Heart left ventricle (tissue), 16 donors: ENCODE measurements at regions not wholly inside any gene's neighbourhood (a gene's known extent, or its start where the extent isn't known, plus 50 kb on each side); places are given as distances from the start of the nearest gene placed in this dataset.
"Not testable (repeated sequence)": the region's sequence is repeated elsewhere in the genome, so short reads cannot be mapped to it uniquely, and the experiment has no call there.

Experiments
- ATAC-seq, 4 donors: fragments of 200-7000 bp; cut with Tn5 transposase; one replicate each; pipeline ENCODE4 v1.9.1; 2020 to 2022; ENCODE audit warnings: moderate library complexity in 4 of 4, mild to moderate bottlenecking in 3 of 4, moderate number of reproducible peaks in 1 of 4
- DNase-seq, 5 donors: peaks; one replicate each; pipeline ENCODE4 v3.0.0-alpha.2; 2020
- H3K27ac ChIP-seq, 12 donors: fragments of 200-600 bp; sonication (generic) in 4 of 12; one replicate each; pipeline versions ENCODE4 v1.5.0 to v1.8.0; 2016 to 2022; ENCODE audit warnings: mild to moderate bottlenecking in 2 of 12
- H3K27me3 ChIP-seq, 9 donors: fragments of 200-600 bp; sonication (generic) in 2 of 9; one replicate each; pipeline versions ENCODE4 v1.5.1 to v1.8.0; 2016 to 2022; ENCODE audit warnings: mild to moderate bottlenecking in 3 of 9
- H3K36me3 ChIP-seq, 9 donors: fragments of 200-600 bp; sonication (generic) in 2 of 9; one replicate each; pipeline versions ENCODE4 v1.5.0 to v1.8.0; 2018 to 2022; ENCODE audit warnings: mild to moderate bottlenecking in 2 of 9
- H3K4me1 ChIP-seq, 12 donors: fragments of 200-600 bp; sonication (generic) in 4 of 12; one replicate each; pipeline versions ENCODE4 v1.5.0 to v1.8.0; 2016 to 2022; ENCODE audit warnings: mild to moderate bottlenecking in 3 of 12
- H3K4me3 ChIP-seq, 12 donors: fragments of 200-600 bp; sonication (generic) in 4 of 12; one replicate each; pipeline versions ENCODE4 v1.5.0 to v1.8.0; 2017 to 2022; ENCODE audit warnings: mild to moderate bottlenecking in 9 of 12, moderate library complexity in 4 of 12
- H3K9me3 ChIP-seq, 12 donors: fragments of 200-600 bp; sonication (generic) in 4 of 12; one replicate each; pipeline versions ENCODE4 v1.5.0 to v1.8.0; 2016 to 2022; ENCODE audit warnings: mild to moderate bottlenecking in 1 of 12
- WGBS, 4 donors: extraction: QIAGEN DNeasy Blood & Tissue Kit in 2 of 4; methylation state at CpG; one replicate each; pipeline versions ENCODE4 v1.1.5 to v1.1.7; 2013 to 2018; 5-methylcytosine and 5-hydroxymethylcytosine counted together
- intact Hi-C, 10 donors: fragments of 100-400 bp; cut with DNase I; formaldehyde crosslinking; loops; one replicate each; pipeline versions ENCODE4 v1.11.1 to v1.14.2; 2022
- TF ChIP-seq, protein P1 (sequence below), 12 donors: fragments of 200-600 bp; sonication (generic) in 4 of 12; IDR thresholded peaks; one replicate each; pipeline versions ENCODE4 v1.5.0 to v1.8.0; 2018 to 2022; ENCODE audit warnings: antibody characterized with exemption in 12 of 12, mild to moderate bottlenecking in 5 of 12
- donor health status: ischemic (EF 13 %, LVEDD 7.1; RV severe dilation, severe dysfunction).
- donor health status: healthy with polysubstance abuse.
- donor health status: DM: no; HTN: yes; CAD: no.
- donor health status: DM: no; HTN: no; CAD: no.
- donor health status: ischemic (EF 25% LVEDD 6.9; RV normal size, moderate dysfunction).
- donor health status: ischemic (EF 25% LVEDD 5.7; RV mildly dilated, moderate dysfunction).
- donor health status: healthy.
- donor health status: DM: yes; HTN: yes; CAD: no.
- donor health status: ischemic (EF 35%, LVEDD 5.7; RV mildly dilated, moderate dysfunction).
- donor health status: nonischemic (EF 11% LVEDD 7.7; RV severe dilation, severe dysfunction).
- donor health status: DM: yes; HTN: yes; CAD: no.
- donor health status: PGD.
- donor health status: ischemic (EF 29% LVEDD 5.4; RV normal size, mild dysfunction).
- donor health status: nonischemic (EF 23%, LVEDD 6.1; RV moderate dilation, normal function).

DNA sequence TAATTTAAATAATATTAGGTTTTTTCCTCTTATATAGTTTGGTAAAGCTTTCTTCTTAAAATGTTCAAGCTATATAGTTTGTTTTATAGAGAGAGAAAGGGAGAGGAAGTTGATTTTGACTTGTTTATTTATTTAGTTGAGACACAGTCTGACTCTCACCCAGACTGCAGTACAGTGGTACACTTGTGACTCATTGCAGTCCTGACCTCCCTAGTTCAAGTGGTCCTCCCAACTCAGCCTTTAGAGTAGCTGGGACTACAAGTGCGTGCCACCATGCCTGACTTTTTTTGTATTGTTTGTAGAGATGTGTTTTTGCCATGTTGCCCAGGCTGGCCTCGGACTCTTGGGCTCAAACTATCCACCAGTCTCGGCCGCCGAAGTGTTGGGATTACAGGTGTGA lies 187.4 kb upstream of the TGIF2LY start:
- H3K27ac ChIP-seq, H3K9me3 ChIP-seq, H3K27me3 ChIP-seq, intact Hi-C loops, DNase-seq, ATAC-seq, H3K36me3 ChIP-seq, H3K4me1 ChIP-seq, H3K4me3 ChIP-seq: not testable (repeated sequence)
- 92 to 93% methylated on average over 5 of the region's 5 CpGs; no CpG with 5 or more reads in 2 of the 4 donors for WGBS, 4 donors

DNA sequence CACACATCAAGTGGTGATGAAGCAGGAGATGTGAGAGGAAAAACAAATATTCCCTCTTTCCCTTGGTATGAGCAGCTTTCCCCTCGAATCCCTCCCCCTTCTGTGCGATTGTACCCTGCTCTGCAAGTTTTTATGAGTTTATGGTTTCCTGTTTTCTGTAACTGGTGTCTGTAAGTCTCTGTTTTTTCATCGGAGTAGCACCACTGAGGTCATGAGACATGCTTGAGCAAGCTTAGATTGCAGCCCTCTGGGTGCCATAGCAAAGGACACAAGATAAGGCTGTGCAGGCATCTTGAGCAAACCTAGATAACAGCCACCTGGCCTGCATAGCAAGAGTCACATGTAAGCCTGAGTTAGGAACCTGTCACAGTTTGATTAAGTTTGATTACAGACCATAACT lies 174.6 kb upstream of the TGIF2LY start:
- H3K4me3 ChIP-seq, H3K27ac ChIP-seq, ATAC-seq, H3K4me1 ChIP-seq, H3K27me3 ChIP-seq, DNase-seq, H3K36me3 ChIP-seq, intact Hi-C loops, H3K9me3 ChIP-seq: not testable (repeated sequence)
- WGBS, 4 donors = 36 to 62% methylated on average over 3 of the region's 3 CpGs; no CpG with 5 or more reads in 2 of the 4 donors

DNA sequence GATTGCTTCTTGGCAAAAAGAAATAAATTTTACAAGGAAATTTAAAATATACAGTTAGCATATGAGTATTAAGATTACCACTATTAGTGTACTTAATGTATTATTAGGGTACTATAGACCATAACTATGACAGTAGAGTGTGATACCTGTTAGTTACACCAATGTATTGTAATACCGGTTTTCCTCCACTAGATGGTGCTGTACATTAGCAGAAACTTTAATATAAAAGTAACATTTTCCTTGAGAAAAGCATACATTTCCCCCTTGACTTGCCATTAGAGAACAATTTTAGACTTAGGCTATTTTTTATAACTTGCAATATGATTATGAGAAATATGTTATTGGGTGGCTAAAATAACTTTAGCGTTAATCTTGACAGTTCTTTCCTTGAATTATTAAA lies 173.3 kb upstream of the TGIF2LY start:
- H3K27me3 ChIP-seq, H3K9me3 ChIP-seq, H3K4me1 ChIP-seq, H3K36me3 ChIP-seq, H3K27ac ChIP-seq, H3K4me3 ChIP-seq, intact Hi-C loops, DNase-seq, ATAC-seq: not testable (repeated sequence)
- 11 to 14% methylated on average over 2 of the region's 2 CpGs; no CpG with 5 or more reads in 2 of the 4 donors for WGBS, 4 donors
- TF ChIP-seq, protein P1, sequence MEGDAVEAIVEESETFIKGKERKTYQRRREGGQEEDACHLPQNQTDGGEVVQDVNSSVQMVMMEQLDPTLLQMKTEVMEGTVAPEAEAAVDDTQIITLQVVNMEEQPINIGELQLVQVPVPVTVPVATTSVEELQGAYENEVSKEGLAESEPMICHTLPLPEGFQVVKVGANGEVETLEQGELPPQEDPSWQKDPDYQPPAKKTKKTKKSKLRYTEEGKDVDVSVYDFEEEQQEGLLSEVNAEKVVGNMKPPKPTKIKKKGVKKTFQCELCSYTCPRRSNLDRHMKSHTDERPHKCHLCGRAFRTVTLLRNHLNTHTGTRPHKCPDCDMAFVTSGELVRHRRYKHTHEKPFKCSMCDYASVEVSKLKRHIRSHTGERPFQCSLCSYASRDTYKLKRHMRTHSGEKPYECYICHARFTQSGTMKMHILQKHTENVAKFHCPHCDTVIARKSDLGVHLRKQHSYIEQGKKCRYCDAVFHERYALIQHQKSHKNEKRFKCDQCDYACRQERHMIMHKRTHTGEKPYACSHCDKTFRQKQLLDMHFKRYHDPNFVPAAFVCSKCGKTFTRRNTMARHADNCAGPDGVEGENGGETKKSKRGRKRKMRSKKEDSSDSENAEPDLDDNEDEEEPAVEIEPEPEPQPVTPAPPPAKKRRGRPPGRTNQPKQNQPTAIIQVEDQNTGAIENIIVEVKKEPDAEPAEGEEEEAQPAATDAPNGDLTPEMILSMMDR (IDR thresholded peaks at IDR 0.05) = peak in 8 of 12 donors; percentile 37 to 65 (median 61)

DNA sequence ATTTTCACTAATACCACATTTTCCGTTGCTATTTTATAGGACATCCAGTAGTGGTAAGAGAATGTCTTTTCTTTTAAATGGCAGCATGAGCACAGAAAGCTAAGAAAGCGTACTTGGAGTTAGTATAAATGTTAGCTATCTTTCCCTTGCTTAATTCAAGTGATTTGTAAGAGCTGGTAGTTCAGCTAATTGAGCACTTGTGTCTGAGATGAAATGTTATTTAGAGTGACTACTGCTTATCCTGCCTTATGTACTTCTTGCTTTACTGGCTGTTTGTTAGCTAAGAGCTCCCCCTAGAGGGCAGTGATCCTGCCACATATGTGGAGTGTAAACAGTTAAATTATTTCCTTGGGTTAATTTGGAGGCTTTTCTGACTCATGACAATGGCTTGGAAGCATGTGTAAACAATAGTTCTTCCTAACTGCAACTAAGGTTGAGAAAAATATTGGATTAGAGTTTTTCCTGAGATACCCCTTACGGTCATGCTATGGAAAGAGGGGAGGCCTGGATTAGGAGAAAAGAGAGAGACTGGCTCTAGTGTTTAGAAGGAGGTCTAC lies 171.9 kb upstream of the TGIF2LY start:
- H3K27me3 ChIP-seq, DNase-seq, ATAC-seq, intact Hi-C loops, H3K4me1 ChIP-seq, H3K9me3 ChIP-seq, H3K4me3 ChIP-seq, H3K36me3 ChIP-seq, H3K27ac ChIP-seq: not testable (repeated sequence)
- 64 to 65% methylated on average over 3 of the region's 3 CpGs; no CpG with 5 or more reads in 2 of the 4 donors for WGBS, 4 donors

DNA sequence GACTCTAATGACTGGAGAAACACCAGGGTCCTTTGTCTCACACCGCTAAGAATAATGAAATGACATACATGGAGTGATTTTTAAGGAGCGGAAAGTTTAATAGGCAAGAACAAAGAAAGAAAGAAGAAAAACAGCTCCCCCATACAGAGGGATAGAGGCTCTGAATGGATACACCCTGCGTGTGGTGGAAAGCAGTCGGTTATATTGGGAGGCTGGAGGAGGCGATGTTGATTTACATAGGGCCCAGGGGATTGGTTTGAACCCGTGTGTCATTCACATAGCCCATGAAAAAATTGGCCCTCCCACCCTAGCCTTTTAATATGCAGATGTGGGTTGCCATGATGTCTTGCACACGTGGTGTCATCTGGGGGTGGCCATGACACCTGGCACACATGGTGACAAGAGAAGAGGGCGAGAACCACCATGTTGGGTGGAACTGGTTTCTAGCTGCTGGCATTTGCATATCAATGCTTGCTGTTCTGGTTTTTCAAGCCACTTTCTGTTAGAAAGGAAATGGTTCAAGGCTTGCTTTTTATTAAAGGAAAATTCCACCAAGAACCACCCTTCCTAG lies 168.5 kb upstream of the TGIF2LY start:
- H3K4me3 ChIP-seq, H3K36me3 ChIP-seq, intact Hi-C loops, H3K27ac ChIP-seq, DNase-seq, ATAC-seq, H3K27me3 ChIP-seq, H3K9me3 ChIP-seq, H3K4me1 ChIP-seq: not testable (repeated sequence)
- 89 to 92% methylated on average over 7 of the region's 8 CpGs; no CpG with 5 or more reads in 2 of the 4 donors for WGBS, 4 donors
